GM19240 (cell line): ENCODE measurements at regions not wholly inside any gene's neighbourhood (a gene's known extent, or its start where the extent isn't known, plus 50 kb on each side); places are given as distances from the start of the nearest gene placed in this dataset.

Experiments used
- DNase-seq: peaks from one replicate; pipeline ENCODE4 v3.0.0; 2011; ENCODE audit warnings: low spot score; ENCODE audit not compliant: insufficient read length

- DNase-seq = no peak
Measured at GRCh38 chr18:8943900-8944870, 158.3 kb upstream of the NDUFV2 start.

GRCh38 chr18:8944871-8945245, 157.6 kb upstream of the NDUFV2 start:
- DNase-seq = no peak

GRCh38 chr18:8945514-8945913, 157.0 kb upstream of the NDUFV2 start:
- no peak for DNase-seq

GRCh38 chr18:8946066-8946838, 156.2 kb upstream of the NDUFV2 start:
- DNase-seq = no peak

- DNase-seq = no peak
Measured at GRCh38 chr18:8947566-8947965, 154.9 kb upstream of the NDUFV2 start.

- DNase-seq = no peak
Measured at GRCh38 chr18:8948011-8948410, 154.5 kb upstream of the NDUFV2 start.

- no peak for DNase-seq
Measured at GRCh38 chr18:8948471-8949149, 153.9 kb upstream of the NDUFV2 start.

- no peak for DNase-seq
Measured at GRCh38 chr18:8949206-8949605, 153.3 kb upstream of the NDUFV2 start.

GRCh38 chr18:8951491-8951890, 151.0 kb upstream of the NDUFV2 start:
- no peak for DNase-seq

GRCh38 chr18:8952174-8952573, 150.3 kb upstream of the NDUFV2 start:
- DNase-seq = no peak

GRCh38 chr18:8952769-8953760, 149.4 kb upstream of the NDUFV2 start:
- DNase-seq = no peak

- no peak for DNase-seq
Measured at GRCh38 chr18:8957731-8958130, 144.8 kb upstream of the NDUFV2 start.

GRCh38 chr18:8958660-8959059, 143.8 kb upstream of the NDUFV2 start:
- no peak for DNase-seq

- no peak for DNase-seq
Measured at GRCh38 chr18:8959551-8960135, 142.9 kb upstream of the NDUFV2 start.

GRCh38 chr18:8960740-8961657, 141.5 kb upstream of the NDUFV2 start:
- no peak for DNase-seq

- no peak for DNase-seq
Measured at GRCh38 chr18:8962192-8962779, 140.2 kb upstream of the NDUFV2 start.

GRCh38 chr18:8962855-8963635, 139.5 kb upstream of the NDUFV2 start:
- no peak for DNase-seq

GRCh38 chr18:8963876-8964275, 138.6 kb upstream of the NDUFV2 start:
- no peak for DNase-seq
